Activated CD8-positive, alpha-beta T cell treated with anti-CD3 and anti-CD28 coated beads for 36 hours (primary cell): ENCODE measurements at regions not wholly inside any gene's neighbourhood (a gene's known extent, or its start where the extent isn't known, plus 50 kb on each side); places are given as distances from the start of the nearest gene placed in this dataset.

Experiments used
- ATAC-seq: fragments of 200-7000 bp; cut with Tn5 transposase; one replicate; pipeline ENCODE4 v1.10.0; 2021; ENCODE audit warnings: mild to moderate bottlenecking, moderate library complexity
- CTCF ChIA-PET: fragments of 350-600 bp; sonication (Branson Sonifier 250); formaldehyde crosslinking; loops from one replicate; lab custom pipeline; 2021; ENCODE audit warnings: antibody characterized with exemption; lab: Charles Lee
- POLR2A ChIA-PET: fragments of 350-600 bp; sonication (Branson Sonifier 250); formaldehyde crosslinking; loops from one replicate; lab custom pipeline; 2021; ENCODE audit warnings: antibody characterized with exemption; lab: Charles Lee
- DNase-seq: peaks from one replicate; pipeline ENCODE4 v3.0.0-alpha.2; 2020
- H3K27ac Mint-ChIP-seq: one replicate; pipeline ENCODE4 v1.8.0; 2021; ENCODE audit warnings: mild to moderate bottlenecking, mixed read lengths
- H3K27me3 Mint-ChIP-seq: one replicate; pipeline ENCODE4 v1.8.0; 2021; ENCODE audit warnings: mixed read lengths
- H3K36me3 Mint-ChIP-seq: one replicate; pipeline ENCODE4 v1.8.0; 2021; ENCODE audit warnings: low read depth, mixed read lengths
- H3K4me1 Mint-ChIP-seq: one replicate; pipeline ENCODE4 v1.8.0; 2021; ENCODE audit warnings: low read depth, mixed read lengths
- H3K4me3 Mint-ChIP-seq: one replicate; pipeline ENCODE4 v1.8.0; 2021; ENCODE audit warnings: mild to moderate bottlenecking, moderate library complexity, mixed read lengths
- H3K9me3 Mint-ChIP-seq: one replicate; pipeline ENCODE4 v1.8.0; 2021; ENCODE audit warnings: mixed read lengths
- intact Hi-C: fragments of 100-400 bp; cut with micrococcal nuclease; formaldehyde crosslinking; loops from one replicate; pipeline ENCODE4 v1.10.0; 2022
- TF ChIP-seq, protein P1 (sequence below): fragments of 200-600 bp; IDR thresholded peaks from one replicate; pipeline ENCODE4 v1.8.0; 2022; ENCODE audit warnings: antibody characterized with exemption, mild to moderate bottlenecking

DNA sequence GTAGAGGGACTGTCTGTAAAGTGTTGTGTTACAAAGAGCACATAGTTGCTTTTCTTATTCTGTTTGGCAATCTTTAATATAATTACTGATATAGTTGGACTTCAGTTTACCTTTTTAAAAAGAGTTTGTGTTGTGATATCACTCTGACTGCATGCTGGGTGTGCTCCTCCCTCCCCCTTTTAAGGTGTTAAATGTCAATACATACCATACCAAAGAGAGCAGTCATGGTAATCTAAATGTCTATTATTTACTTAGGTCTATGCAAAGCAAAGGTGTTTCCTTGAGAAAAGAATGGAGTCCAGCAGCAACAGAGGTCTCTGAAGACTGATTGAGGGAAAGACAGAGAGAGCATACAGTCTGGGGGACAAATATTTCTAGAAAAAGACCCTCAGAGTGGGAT lies 275.1 kb upstream of the NRP1 start:
- Mint-ChIP-seq H3K27ac (no peak overlapping the region), H3K9me3 (peaks cover 7% of the 10 kb centered on the region), H3K4me3 (no peak overlapping the region), H3K4me1 (no peaks in the 10 kb centered on the region), H3K27me3 (peaks cover 5% of the 10 kb centered on the region), H3K36me3 (no peaks in the 10 kb centered on the region)
- TF ChIP-seq, protein P1, sequence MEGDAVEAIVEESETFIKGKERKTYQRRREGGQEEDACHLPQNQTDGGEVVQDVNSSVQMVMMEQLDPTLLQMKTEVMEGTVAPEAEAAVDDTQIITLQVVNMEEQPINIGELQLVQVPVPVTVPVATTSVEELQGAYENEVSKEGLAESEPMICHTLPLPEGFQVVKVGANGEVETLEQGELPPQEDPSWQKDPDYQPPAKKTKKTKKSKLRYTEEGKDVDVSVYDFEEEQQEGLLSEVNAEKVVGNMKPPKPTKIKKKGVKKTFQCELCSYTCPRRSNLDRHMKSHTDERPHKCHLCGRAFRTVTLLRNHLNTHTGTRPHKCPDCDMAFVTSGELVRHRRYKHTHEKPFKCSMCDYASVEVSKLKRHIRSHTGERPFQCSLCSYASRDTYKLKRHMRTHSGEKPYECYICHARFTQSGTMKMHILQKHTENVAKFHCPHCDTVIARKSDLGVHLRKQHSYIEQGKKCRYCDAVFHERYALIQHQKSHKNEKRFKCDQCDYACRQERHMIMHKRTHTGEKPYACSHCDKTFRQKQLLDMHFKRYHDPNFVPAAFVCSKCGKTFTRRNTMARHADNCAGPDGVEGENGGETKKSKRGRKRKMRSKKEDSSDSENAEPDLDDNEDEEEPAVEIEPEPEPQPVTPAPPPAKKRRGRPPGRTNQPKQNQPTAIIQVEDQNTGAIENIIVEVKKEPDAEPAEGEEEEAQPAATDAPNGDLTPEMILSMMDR = no peak
- intact Hi-C loops = no loop called here
- no peak for DNase-seq
- ChIA-PET POLR2A (no interaction called here), CTCF (no interaction called here)
- no peak for ATAC-seq

DNA sequence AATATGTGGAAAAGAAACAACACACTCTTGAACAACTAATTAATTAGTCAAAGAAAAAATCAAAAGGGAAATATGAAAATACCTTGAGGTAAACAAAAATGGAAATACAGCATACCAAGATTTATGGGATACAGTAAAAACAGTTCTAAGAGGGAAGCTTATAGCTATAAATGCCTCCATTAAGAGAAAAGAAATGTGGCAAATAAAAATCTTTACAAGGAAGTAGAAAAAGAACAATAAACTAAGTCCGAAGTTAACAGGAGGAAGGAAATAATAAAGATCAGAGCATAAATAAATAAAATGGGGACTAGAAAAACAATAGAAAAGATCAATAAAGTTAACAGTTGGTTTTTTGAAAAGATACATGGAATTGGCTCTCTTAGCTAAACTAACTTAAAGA lies 267.8 kb upstream of the NRP1 start:
- Mint-ChIP-seq H3K36me3 (no peaks in the 10 kb centered on the region), H3K27ac (no peak overlapping the region), H3K9me3 (peaks cover 11% of the 10 kb centered on the region), H3K27me3 (peaks cover 6% of the 10 kb centered on the region), H3K4me1 (no peaks in the 10 kb centered on the region), H3K4me3 (no peak overlapping the region)
- no peak for ATAC-seq
- intact Hi-C loops = no loop called here
- CTCF ChIA-PET = no interaction called here
- no peak for DNase-seq
- POLR2A ChIA-PET = no interaction called here
- TF ChIP-seq, protein P1 = no peak

DNA sequence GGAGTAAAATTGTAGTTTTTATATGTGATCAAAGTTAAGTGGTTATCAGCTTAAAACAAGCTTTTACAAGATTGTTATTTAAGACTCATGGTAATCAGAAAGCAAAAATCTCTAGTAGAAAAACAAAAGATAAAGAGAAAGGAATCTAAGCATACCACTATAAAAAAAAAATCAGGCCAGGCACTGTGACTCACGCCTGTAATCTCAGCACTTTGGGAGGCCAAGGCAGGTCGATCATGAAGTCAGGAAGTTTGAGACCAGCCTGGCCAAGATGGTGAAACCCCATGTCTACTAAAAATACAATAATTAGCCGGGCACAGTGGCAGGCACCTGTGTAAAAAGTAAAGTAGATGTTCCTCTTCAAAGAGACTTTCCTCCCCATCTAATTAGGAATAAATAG lies 265.9 kb upstream of the NRP1 start:
- ChIA-PET CTCF (no interaction called here), POLR2A (no interaction called here)
- Mint-ChIP-seq H3K4me1 (no peaks in the 10 kb centered on the region), H3K9me3 (peaks cover 11% of the 10 kb centered on the region), H3K27ac (no peak overlapping the region), H3K27me3 (peaks cover 4% of the 10 kb centered on the region), H3K36me3 (no peaks in the 10 kb centered on the region), H3K4me3 (no peak overlapping the region)
- DNase-seq (no peak), ATAC-seq (no peak)
- intact Hi-C loops = no loop called here
- TF ChIP-seq, protein P1 = no peak

DNA sequence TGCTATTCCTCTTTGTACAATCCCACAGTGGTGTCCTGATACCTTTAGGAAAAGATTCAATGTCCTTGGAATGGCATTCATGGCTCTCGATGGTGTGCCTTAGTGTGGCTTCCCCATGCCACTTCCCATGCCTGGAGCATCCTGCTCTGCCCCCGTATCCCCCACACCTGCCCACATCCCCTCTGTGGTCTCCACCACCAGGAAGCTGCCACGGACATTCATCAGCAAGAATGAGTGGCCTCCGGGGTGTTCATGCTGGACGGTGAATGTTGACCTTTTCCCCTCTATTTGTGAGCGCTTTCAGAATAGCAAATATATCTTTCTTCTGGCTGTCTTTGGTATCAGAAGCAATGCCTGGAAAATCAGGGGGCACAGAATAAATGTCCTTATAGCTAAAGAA lies 262.0 kb upstream of the NRP1 start:
- ATAC-seq = no peak
- peaks cover 11% of the 10 kb centered on the region for H3K9me3 Mint-ChIP-seq
- peaks cover 4% of the 10 kb centered on the region for H3K27me3 Mint-ChIP-seq
- no peak overlapping the region for H3K27ac Mint-ChIP-seq
- no peaks in the 10 kb centered on the region for H3K36me3 Mint-ChIP-seq
- H3K4me1 Mint-ChIP-seq = no peaks in the 10 kb centered on the region
- intact Hi-C loops = no loop called here
- POLR2A ChIA-PET = no interaction called here
- CTCF ChIA-PET = no interaction called here
- no peak overlapping the region for H3K4me3 Mint-ChIP-seq
- TF ChIP-seq, protein P1 = no peak
- DNase-seq = no peak

DNA sequence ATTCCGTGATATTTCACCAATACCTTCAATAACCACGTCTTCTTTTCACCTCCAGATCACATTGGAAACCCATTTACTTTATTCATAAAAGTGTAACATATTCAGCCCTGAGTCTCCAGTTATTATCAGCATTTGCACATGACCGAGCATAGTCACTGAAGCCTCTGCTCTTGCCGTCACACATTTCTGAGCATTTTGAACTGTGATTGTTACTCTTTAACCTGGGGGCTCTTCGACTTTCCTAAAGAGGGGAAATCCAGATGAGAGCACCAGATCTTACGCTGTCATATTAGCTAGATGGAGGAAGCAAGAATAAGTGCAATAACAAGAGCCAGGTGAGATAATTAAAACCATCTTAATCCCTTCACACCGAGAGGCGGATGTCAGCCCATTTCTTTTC lies 260.0 kb upstream of the NRP1 start:
- intact Hi-C loops = no loop called here
- DNase-seq = no peak
- CTCF ChIA-PET = no interaction called here
- peaks cover 6% of the 10 kb centered on the region for H3K27me3 Mint-ChIP-seq
- no peak overlapping the region for H3K27ac Mint-ChIP-seq
- H3K36me3 Mint-ChIP-seq = no peaks in the 10 kb centered on the region
- POLR2A ChIA-PET = no interaction called here
- ATAC-seq = no peak
- no peak overlapping the region for H3K4me3 Mint-ChIP-seq
- peaks cover 6% of the 10 kb centered on the region for H3K9me3 Mint-ChIP-seq
- H3K4me1 Mint-ChIP-seq = no peaks in the 10 kb centered on the region
- TF ChIP-seq, protein P1 = no peak
